Mammary epithelial cell (primary cell): ENCODE measurements at regions not wholly inside any gene's neighbourhood (a gene's known extent, or its start where the extent isn't known, plus 50 kb on each side); places are given as distances from the start of the nearest gene placed in this dataset.

Source experiments
- EZH2 ChIP-seq: IDR thresholded peaks from 2 replicates; pipeline ENCODE4 v1.6.1; 2012; ENCODE audit warnings: low read length, inconsistent platforms, borderline replicate concordance
- TF ChIP-seq, protein P1 (sequence below), 2 donors: IDR thresholded peaks in 1 of 2; conservative IDR thresholded peaks in 1 of 2; 2 replicates each; pipeline ENCODE4 v1.5.1; 2011 to 2012; ENCODE audit warnings: inconsistent platforms in 2 of 2, low read length in 2 of 2, mild to moderate bottlenecking in 2 of 2, control low read depth in 1 of 2, low read depth in 1 of 2; ENCODE audit not compliant: insufficient read depth in 1 of 2; ENCODE audit errors: extremely low read depth in 1 of 2

DNA sequence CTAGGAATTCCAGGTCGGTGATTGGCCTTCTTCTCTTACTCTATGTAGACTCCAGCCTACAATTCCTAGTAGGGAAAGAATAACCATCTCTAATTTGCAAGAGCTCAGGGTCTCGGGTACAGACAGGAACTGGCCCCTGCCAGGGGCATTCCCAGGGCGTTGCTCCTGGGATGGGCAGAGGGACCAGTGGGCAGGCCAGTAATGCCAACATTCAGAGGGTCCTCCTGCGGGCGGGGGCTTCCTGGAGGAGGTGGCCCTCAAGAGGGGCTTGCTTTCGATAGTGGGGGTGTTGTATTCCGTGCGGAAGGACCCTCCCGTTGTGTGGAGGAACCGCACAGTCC lies 94.3 kb upstream of the PRNP start:
- TF ChIP-seq, protein P1, sequence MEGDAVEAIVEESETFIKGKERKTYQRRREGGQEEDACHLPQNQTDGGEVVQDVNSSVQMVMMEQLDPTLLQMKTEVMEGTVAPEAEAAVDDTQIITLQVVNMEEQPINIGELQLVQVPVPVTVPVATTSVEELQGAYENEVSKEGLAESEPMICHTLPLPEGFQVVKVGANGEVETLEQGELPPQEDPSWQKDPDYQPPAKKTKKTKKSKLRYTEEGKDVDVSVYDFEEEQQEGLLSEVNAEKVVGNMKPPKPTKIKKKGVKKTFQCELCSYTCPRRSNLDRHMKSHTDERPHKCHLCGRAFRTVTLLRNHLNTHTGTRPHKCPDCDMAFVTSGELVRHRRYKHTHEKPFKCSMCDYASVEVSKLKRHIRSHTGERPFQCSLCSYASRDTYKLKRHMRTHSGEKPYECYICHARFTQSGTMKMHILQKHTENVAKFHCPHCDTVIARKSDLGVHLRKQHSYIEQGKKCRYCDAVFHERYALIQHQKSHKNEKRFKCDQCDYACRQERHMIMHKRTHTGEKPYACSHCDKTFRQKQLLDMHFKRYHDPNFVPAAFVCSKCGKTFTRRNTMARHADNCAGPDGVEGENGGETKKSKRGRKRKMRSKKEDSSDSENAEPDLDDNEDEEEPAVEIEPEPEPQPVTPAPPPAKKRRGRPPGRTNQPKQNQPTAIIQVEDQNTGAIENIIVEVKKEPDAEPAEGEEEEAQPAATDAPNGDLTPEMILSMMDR (conservative IDR thresholded peaks at IDR 0.05 in 1 of 2, IDR thresholded peaks at IDR 0.05 in 1 of 2; ENCODE audit: extremely low read depth in 1 of 2, insufficient read depth in 1 of 2, low read depth in 1 of 2, low read length in 2 of 2): no peak
- TF ChIP-seq EZH2: no peak
